Uterus (tissue), 2 donors: ENCODE measurements at regions not wholly inside any gene's neighbourhood (a gene's known extent, or its start where the extent isn't known, plus 50 kb on each side); places are given as distances from the start of the nearest gene placed in this dataset.

Experiments used
- CTCF ChIP-seq, 4 experiments: fragments of 200-600 bp in 2 of 4; fragments of 450-650 bp in 2 of 4; sonication (generic) in 2 of 4; IDR thresholded peaks; one replicate each; pipeline ENCODE4 v1.5.1; 2016 to 2019; ENCODE audit warnings: antibody characterized with exemption in 4 of 4, mild to moderate bottlenecking in 2 of 4, moderate library complexity in 1 of 4
- POLR2A ChIP-seq, 2 donors: fragments of 450-650 bp; IDR thresholded peaks; one replicate each; pipeline ENCODE4 v1.6.1; 2016; ENCODE audit warnings: antibody characterized with exemption in 2 of 2, mild to moderate bottlenecking in 1 of 2, moderate library complexity in 1 of 2

GRCh38 chr10:63727636-63728035, 206.4 kb downstream of the REEP3 start:
- TF ChIP-seq CTCF (IDR thresholded peaks at IDR 0.05) (no peak), POLR2A (IDR thresholded peaks at IDR 0.05) (no peak)
